H1 (cell line): ENCODE measurements at regions not wholly inside any gene's neighbourhood (a gene's known extent, or its start where the extent isn't known, plus 50 kb on each side); places are given as distances from the start of the nearest gene placed in this dataset.

Experiments
- CTCF ChIA-PET: fragments of 300-600 bp; sonication (Branson Sonifier 250); formaldehyde crosslinking; loops from one replicate; lab custom pipeline; 2021; ENCODE audit not compliant: partially characterized antibody; lab: Charles Lee
- POLR2A ChIA-PET: fragments of 300-600 bp; sonication (Branson Sonifier 250); formaldehyde crosslinking; loops from one replicate; lab custom pipeline; 2021; ENCODE audit warnings: inconsistent platforms; ENCODE audit not compliant: partially characterized antibody; lab: Charles Lee
- DNase-seq, 2 experiments: peaks; one replicate each; pipeline versions ENCODE4 v3.0.0 to v3.0.0-alpha.2; 2010 to 2022; ENCODE audit warnings: low spot score in 2 of 2, low read depth in 1 of 2, mixed read lengths in 1 of 2
- FAIRE-seq: peaks from 2 replicates; lab custom pipeline; 2011; peaks lifted over from hg19 to GRCh38; lab: Jason Lieb, UNC
- H2AFZ ChIP-seq: 2 replicates; pipeline ENCODE4 v1.8.1; 2012; ENCODE audit warnings: low read length, inconsistent platforms
- H2AK5ac ChIP-seq: 2 replicates; pipeline ENCODE4 v1.6.1; 2013; ENCODE audit warnings: low read depth, low read length
- H2BK120ac ChIP-seq: replicated peaks from 2 replicates; pipeline ENCODE3; 2013; ENCODE audit warnings: low read depth, low read length, inconsistent platforms
- H2BK12ac ChIP-seq: 2 replicates; pipeline ENCODE4 v1.6.1; 2013; ENCODE audit warnings: low read depth, low read length
- H2BK15ac ChIP-seq: 2 replicates; pipeline ENCODE4 v1.6.1; 2013; ENCODE audit warnings: low read length
- H2BK20ac ChIP-seq: 2 replicates; pipeline ENCODE4 v1.6.1; 2013; ENCODE audit warnings: low read length
- H2BK5ac ChIP-seq: 2 replicates; pipeline ENCODE4 v1.6.1; 2013; ENCODE audit warnings: low read depth, low read length
- H3K14ac ChIP-seq: 2 replicates; pipeline ENCODE4 v1.6.1; 2013; ENCODE audit warnings: inconsistent platforms; ENCODE audit not compliant: insufficient read length
- H3K18ac ChIP-seq: 2 replicates; pipeline ENCODE4 v1.6.1; 2013; ENCODE audit warnings: low read length; ENCODE audit errors: extremely low read depth
- H3K23ac ChIP-seq: 2 replicates; pipeline ENCODE4 v1.6.1; 2013; ENCODE audit warnings: inconsistent platforms; ENCODE audit not compliant: insufficient read length
- H3K23me2 ChIP-seq: 2 replicates; pipeline ENCODE4 v1.6.1; 2013; ENCODE audit warnings: low read depth, low read length
- H3K27ac ChIP-seq: 2 replicates; pipeline ENCODE4 v1.6.1; 2011; ENCODE audit warnings: low read depth, low read length, inconsistent platforms
- H3K27me3 ChIP-seq, 4 experiments: replicated peaks in 1 of 4; 1 replicate in 1 of 4; 2 replicates in 3 of 4; pipeline versions ENCODE4 v1.6.1 to v1.8.1; 2011 to 2013; ENCODE audit warnings: low read length in 3 of 4, mild to moderate bottlenecking in 3 of 4, inconsistent platforms in 2 of 4, mixed read lengths in 2 of 4, moderate library complexity in 1 of 4; ENCODE audit not compliant: control insufficient read depth in 3 of 4, insufficient read depth in 3 of 4; ENCODE audit errors: extremely low read depth in 1 of 4
- H3K36me3 ChIP-seq, 4 experiments: 2 replicates each; pipeline versions ENCODE4 v1.6.1 to v1.8.1; 2011 to 2013; ENCODE audit warnings: mild to moderate bottlenecking in 4 of 4, low read length in 3 of 4, moderate library complexity in 2 of 4, control low read depth in 1 of 4, inconsistent platforms in 1 of 4; ENCODE audit not compliant: insufficient read depth in 4 of 4, control insufficient read depth in 2 of 4
- H3K4ac ChIP-seq: replicated peaks from 2 replicates; pipeline ENCODE3; 2013; ENCODE audit warnings: low read length, low read depth, mixed read lengths, inconsistent platforms; ENCODE audit not compliant: insufficient read length
- H3K4me1 ChIP-seq, 4 experiments: replicated peaks in 1 of 4; 1 replicate in 1 of 4; 2 replicates in 3 of 4; pipeline versions ENCODE4 v1.6.1 to v1.8.1; 2011 to 2013; ENCODE audit warnings: low read length in 3 of 4, inconsistent platforms in 2 of 4, mixed read lengths in 1 of 4; ENCODE audit not compliant: insufficient read depth in 4 of 4, control insufficient read depth in 3 of 4
- H3K4me2 ChIP-seq, 2 experiments: 2 replicates each; pipeline versions ENCODE4 v1.6.1 to v1.8.1; 2011 to 2013; ENCODE audit warnings: low read depth in 2 of 2, low read length in 2 of 2, control low read depth in 1 of 2, inconsistent platforms in 1 of 2, mild to moderate bottlenecking in 1 of 2; ENCODE audit not compliant: insufficient read depth in 1 of 2
- H3K4me3 ChIP-seq, 4 experiments: fragments of 200-600, 300-600 bp in 1 of 4; sonication (generic), shearing (Covaris generic), sonication (Bioruptor Twin) in 1 of 4; 2 replicates each; pipeline versions ENCODE4 v1.5.1 to v1.8.1; 2011 to 2016; ENCODE audit warnings: low read length in 4 of 4, low read depth in 3 of 4, control low read depth in 2 of 4, inconsistent platforms in 2 of 4, mild to moderate bottlenecking in 2 of 4, mixed read lengths in 1 of 4, moderate library complexity in 1 of 4; ENCODE audit not compliant: insufficient read depth in 2 of 4; ENCODE audit errors: extremely low read depth in 1 of 4
- H3K56ac ChIP-seq: replicated peaks from 2 replicates; pipeline ENCODE3; 2013; ENCODE audit warnings: low read depth, mild to moderate bottlenecking, mixed read lengths, low read length, inconsistent platforms; ENCODE audit not compliant: insufficient read length
- H3K79me1 ChIP-seq: 2 replicates; pipeline ENCODE4 v1.6.1; 2013; ENCODE audit warnings: low read depth, low read length, control low read depth
- H3K79me2 ChIP-seq, 2 experiments: 2 replicates each; pipeline versions ENCODE4 v1.6.1 to v1.8.1; 2012 to 2013; ENCODE audit warnings: low read length in 2 of 2, mild to moderate bottlenecking in 2 of 2, inconsistent platforms in 1 of 2; ENCODE audit not compliant: insufficient read depth in 2 of 2, control insufficient read depth in 1 of 2
- H3K9ac ChIP-seq, 4 experiments: replicated peaks in 1 of 4; 1 replicate in 1 of 4; 2 replicates in 3 of 4; pipeline versions ENCODE4 v1.6.1 to v1.8.1; 2011 to 2013; ENCODE audit warnings: low read depth in 3 of 4, low read length in 3 of 4, control low read depth in 2 of 4, mild to moderate bottlenecking in 2 of 4, moderate library complexity in 2 of 4, inconsistent platforms in 1 of 4; ENCODE audit errors: extremely low read depth in 1 of 4
- H3K9me3 ChIP-seq, 2 experiments: 2 replicates each; pipeline versions ENCODE4 v1.6.1 to v1.8.1; 2012 to 2013; ENCODE audit warnings: mild to moderate bottlenecking in 2 of 2, moderate library complexity in 2 of 2, control low read depth in 1 of 2, inconsistent platforms in 1 of 2, low read depth in 1 of 2, low read length in 1 of 2, mixed read lengths in 1 of 2; ENCODE audit not compliant: insufficient read depth in 2 of 2
- H4K20me1 ChIP-seq, 2 experiments: replicated peaks in 1 of 2; 2 replicates each; pipeline versions ENCODE3 to v1.8.1; 2011 to 2013; ENCODE audit warnings: inconsistent platforms in 2 of 2, low read length in 2 of 2, mild to moderate bottlenecking in 1 of 2; ENCODE audit not compliant: insufficient read depth in 2 of 2, control insufficient read depth in 1 of 2
- H4K5ac ChIP-seq: 2 replicates; pipeline ENCODE4 v1.6.1; 2013; ENCODE audit warnings: low read length, low read depth, mixed read lengths, inconsistent platforms; ENCODE audit not compliant: insufficient read length
- H4K8ac ChIP-seq: 2 replicates; pipeline ENCODE4 v1.8.0; 2013; ENCODE audit warnings: mild to moderate bottlenecking, moderate library complexity, low read length, inconsistent platforms; ENCODE audit not compliant: insufficient read depth; ENCODE audit errors: extremely low read depth
- H4K91ac ChIP-seq: replicated peaks from 2 replicates; pipeline ENCODE3; 2013; ENCODE audit warnings: low read length, mixed read lengths, inconsistent platforms; ENCODE audit not compliant: insufficient read length
- CBX5 ChIP-seq: fragments of 300-800, 300-1000 bp; sonication (generic); IDR thresholded peaks from 2 replicates; pipeline ENCODE4 v1.7.1; 2016; ENCODE audit warnings: antibody characterized with exemption, low read length, low read depth
- RAD21 ChIP-seq, 2 experiments: IDR thresholded peaks in 1 of 2; conservative IDR thresholded peaks in 1 of 2; 2 replicates each; pipeline ENCODE4 v1.6.1; 2011; ENCODE audit warnings: low read depth in 2 of 2, low read length in 2 of 2, improper control_type of control experiment in 1 of 2, inconsistent platforms in 1 of 2, mild to moderate bottlenecking in 1 of 2, moderate library complexity in 1 of 2
- RNF2 ChIP-seq: fragments of 200-900, 300-1000 bp; sonication (generic); IDR thresholded peaks from 2 replicates; pipeline ENCODE4 v1.7.1; 2016; ENCODE audit warnings: borderline replicate concordance, low read depth, mild to moderate bottlenecking, antibody characterized with exemption, low read length; ENCODE audit not compliant: poor library complexity, severe bottlenecking; ENCODE audit errors: missing control alignments
- ZNF274 ChIP-seq: IDR thresholded peaks from 2 replicates; pipeline ENCODE4 v1.7.0; 2012; ENCODE audit warnings: low read length, borderline replicate concordance; ENCODE audit errors: extremely low read depth
- WGBS, 2 experiments: shearing (Covaris generic) in 1 of 2; methylation state at CpG; one replicate each; pipeline versions ENCODE4 v1.1.6 to v1.1.7; 2013 to 2015; ENCODE audit warnings: low lambda C conversion rate in 2 of 2, mixed read lengths in 2 of 2, inconsistent platforms in 1 of 2, low coverage in 1 of 2, missing lambda C conversion rate in 1 of 2; ENCODE audit not compliant: insufficient replicate concordance in 2 of 2, insufficient coverage in 1 of 2, insufficient read length in 1 of 2; ENCODE audit errors: extremely low coverage in 1 of 2, missing lambda C conversion rate in 1 of 2; 5-methylcytosine and 5-hydroxymethylcytosine counted together

DNA sequence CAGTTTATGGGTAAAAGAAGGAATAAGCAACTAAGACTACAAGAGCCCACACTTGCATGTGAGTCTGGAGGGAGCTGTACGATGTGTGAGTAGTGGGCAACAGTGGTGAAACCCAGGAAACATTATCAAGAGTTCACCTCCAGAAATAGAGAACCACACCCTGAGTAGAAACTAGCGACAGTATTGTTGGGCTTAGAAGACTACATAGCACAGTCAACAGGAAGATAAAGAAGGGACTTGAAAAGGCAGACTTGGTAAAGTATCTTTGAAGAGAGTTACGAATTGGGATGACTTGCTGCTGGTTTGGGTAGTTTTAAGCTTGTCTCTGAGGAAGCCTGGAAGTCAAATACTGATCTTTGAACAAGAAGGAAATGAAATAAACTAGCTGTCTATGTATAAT is 223.2 kb upstream of the GNAI1 start (continued):
- no peak for TF ChIP-seq CBX5
- TF ChIP-seq, all 59 proteins: peak for 0

DNA sequence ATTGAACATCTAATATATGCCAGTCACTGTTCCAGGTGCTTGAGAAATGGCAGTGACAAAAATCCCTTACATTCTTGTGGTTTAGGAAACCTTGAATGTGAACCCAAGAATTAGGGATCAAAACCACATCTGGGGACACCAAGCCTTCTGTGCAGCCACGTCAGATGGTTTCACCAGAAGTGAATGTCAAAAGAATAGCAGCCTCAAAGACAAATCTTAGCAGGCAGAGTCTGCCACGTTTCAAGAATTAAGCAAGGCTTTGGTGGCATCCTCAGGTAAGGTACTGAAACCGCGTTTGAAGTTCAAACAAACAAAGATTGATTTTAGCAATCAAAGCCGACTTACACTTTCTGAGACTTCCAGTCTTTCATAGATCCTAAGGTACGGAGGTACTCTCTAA is 225.5 kb upstream of the GNAI1 start:
- Histone ChIP-seq H2AFZ (no peak overlapping the region), H3K9me3 (no peaks in the 10 kb centered on the region), H3K23me2 (no peaks in the 10 kb centered on the region), H2BK5ac (no peak overlapping the region), H3K4ac (no peak overlapping the region), H3K79me2 (no peaks in the 10 kb centered on the region), H3K18ac (no peak overlapping the region), H3K9ac (no peak overlapping the region), H3K4me3 (no peak overlapping the region), H4K8ac (no peak overlapping the region), H4K91ac (no peak overlapping the region), H3K4me1 (no peaks in the 10 kb centered on the region), H3K14ac (no peak overlapping the region), H4K5ac (no peak overlapping the region), H3K36me3 (no peaks in the 10 kb centered on the region), H4K20me1 (no peaks in the 10 kb centered on the region), H2BK12ac (no peak overlapping the region), H2BK20ac (no peak overlapping the region), H3K27ac (no peak overlapping the region), H2BK120ac (no peak overlapping the region), H3K56ac (no peak overlapping the region), H2BK15ac (no peak overlapping the region), H3K27me3 (no peaks in the 10 kb centered on the region), H3K23ac (no peak overlapping the region), H2AK5ac (no peak overlapping the region), H3K4me2 (no peak overlapping the region), H3K79me1 (no peaks in the 10 kb centered on the region)
- TF ChIP-seq RAD21 (IDR thresholded peaks at IDR 0.05 in 1 of 2, conservative IDR thresholded peaks at IDR 0.05 in 1 of 2; ENCODE audit: low read depth in 2 of 2, low read length in 2 of 2) (peak; percentile 5 to 12; a peak in 2 of 4 replicates), ZNF274 (no peak), RNF2 (no peak)
- DNase-seq (no peak), FAIRE-seq (no peak)
- WGBS, 2 experiments: 88% methylated on average over 6 of the region's 6 CpGs; no CpG with 5 or more reads in 1 of the 2 experiments
- POLR2A ChIA-PET: no interaction called here
- CTCF ChIA-PET: no interaction called here
